ENCODE measurements at regions not wholly inside any gene's neighbourhood (a gene's known extent, or its start where the extent isn't known, plus 50 kb on each side); places are given as distances from the start of the nearest gene placed in this dataset.

DNA sequence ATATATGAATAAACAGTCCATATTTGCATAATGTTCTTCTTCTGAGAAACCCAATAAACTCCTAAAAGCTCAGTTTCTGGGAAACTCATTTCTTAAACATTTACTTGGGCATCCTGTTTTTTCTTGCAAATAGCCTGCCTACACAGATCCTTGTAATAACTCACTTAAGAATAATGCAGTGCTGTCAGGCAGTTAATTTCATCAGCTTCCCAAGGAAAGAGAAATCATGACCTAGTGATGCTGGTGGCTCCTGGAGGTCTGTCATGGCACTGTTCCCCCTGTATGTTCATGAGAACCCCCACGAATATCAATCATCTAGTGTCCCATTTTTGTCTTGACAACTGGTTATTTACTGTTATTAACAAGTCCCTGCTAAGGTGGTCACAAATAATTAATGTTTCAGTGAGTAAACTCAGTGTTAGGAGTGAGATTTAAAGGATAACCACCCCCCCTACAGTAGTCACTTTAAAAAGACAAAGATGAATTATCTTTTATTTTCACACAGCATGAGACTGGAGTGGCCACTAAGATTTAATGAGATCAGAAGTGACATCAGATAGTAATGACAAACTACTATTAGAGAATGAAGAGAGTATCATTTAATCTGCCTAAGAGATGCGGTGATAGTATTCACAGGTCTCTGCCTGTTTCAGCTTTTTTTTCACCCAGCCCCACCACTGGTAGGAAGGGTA, 279.5 kb upstream of the NECTIN3 start:
- no TSS peak for BruUV-seq (replicated peaks)
- ATAC-seq (no peak), DNase-seq (no peak)
- intact Hi-C loops (cut with micrococcal nuclease): loop anchor here (10.0 kb wide), 1 partner anchor 407 kb away; no protein-coding TSS in a partner anchor
- H3K36me3 ChIP-seq (ENCODE audit: low read depth, low read length): no peaks in the 10 kb centered on the region
- no peaks in the 10 kb centered on the region for H3F3A ChIP-seq (ENCODE audit: low read length, unreplicated experiment)
- no peak overlapping the region for H3K4me3 ChIP-seq (ENCODE audit: low read length)
- no peak overlapping the region for H2AFZ ChIP-seq (ENCODE audit: low read length)
- no peaks in the 10 kb centered on the region for H3K9me3 ChIP-seq (ENCODE audit: low read length)
- ChIA-PET CTCF (no interaction called here), POLR2A (ENCODE audit: unreplicated experiment) (interaction anchor here (0.5 kb wide), 1 partner anchor 9 kb away, joined by 3 read pairs; no protein-coding TSS in a partner anchor)
- 0 out of 2 replicates have a peak, but pooled peaks cover 8% of the 10 kb centered on the region for H3K4me1 ChIP-seq (ENCODE audit: insufficient read depth, low read length)
- no peaks in the 10 kb centered on the region for H3K27me3 ChIP-seq (ENCODE audit: low read length)
- TF ChIP-seq EZH2 (IDR thresholded peaks at IDR 0.05; ENCODE audit: low read length, unreplicated experiment) (no peak), EZH2phosphoT487 (IDR thresholded peaks at IDR 0.05; ENCODE audit: borderline replicate concordance, low read length) (no peak)
- TF ChIP-seq, protein P1, sequence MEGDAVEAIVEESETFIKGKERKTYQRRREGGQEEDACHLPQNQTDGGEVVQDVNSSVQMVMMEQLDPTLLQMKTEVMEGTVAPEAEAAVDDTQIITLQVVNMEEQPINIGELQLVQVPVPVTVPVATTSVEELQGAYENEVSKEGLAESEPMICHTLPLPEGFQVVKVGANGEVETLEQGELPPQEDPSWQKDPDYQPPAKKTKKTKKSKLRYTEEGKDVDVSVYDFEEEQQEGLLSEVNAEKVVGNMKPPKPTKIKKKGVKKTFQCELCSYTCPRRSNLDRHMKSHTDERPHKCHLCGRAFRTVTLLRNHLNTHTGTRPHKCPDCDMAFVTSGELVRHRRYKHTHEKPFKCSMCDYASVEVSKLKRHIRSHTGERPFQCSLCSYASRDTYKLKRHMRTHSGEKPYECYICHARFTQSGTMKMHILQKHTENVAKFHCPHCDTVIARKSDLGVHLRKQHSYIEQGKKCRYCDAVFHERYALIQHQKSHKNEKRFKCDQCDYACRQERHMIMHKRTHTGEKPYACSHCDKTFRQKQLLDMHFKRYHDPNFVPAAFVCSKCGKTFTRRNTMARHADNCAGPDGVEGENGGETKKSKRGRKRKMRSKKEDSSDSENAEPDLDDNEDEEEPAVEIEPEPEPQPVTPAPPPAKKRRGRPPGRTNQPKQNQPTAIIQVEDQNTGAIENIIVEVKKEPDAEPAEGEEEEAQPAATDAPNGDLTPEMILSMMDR (conservative IDR thresholded peaks at IDR 0.05; ENCODE audit: low read depth, low read length): no peak
- no peak overlapping the region for H3K4me2 ChIP-seq (ENCODE audit: low read length)
- H3K27ac ChIP-seq (ENCODE audit: low read length): no peak overlapping the region
- no peak overlapping the region for H3K9ac ChIP-seq (ENCODE audit: low read length)
- no peaks in the 10 kb centered on the region for H3K79me2 ChIP-seq (ENCODE audit: low read length)
- no peaks in the 10 kb centered on the region for H4K20me1 ChIP-seq (ENCODE audit: low read length)
- H3K9me2 ChIP-seq (replicated peaks; ENCODE audit: low read length): no peaks in the 10 kb centered on the region

DNA sequence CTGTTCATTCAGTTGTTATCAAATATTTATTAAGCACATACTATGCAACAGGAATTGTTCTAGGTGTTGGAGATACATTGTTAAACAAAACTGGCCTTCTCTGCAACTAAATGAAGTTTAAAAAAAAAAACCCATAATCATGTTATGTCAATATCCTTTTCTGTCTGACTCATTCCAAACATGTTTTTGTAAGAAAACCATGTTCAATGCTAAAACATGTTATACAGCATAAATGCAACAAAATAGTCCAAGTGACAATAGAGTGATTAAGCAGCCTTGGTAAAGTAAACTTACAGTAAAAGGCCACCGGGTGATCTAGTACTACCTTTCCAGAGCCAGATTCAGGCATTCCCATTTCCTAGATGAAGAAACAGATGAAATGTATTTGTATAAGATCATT, 278.0 kb upstream of the NECTIN3 start:
- Histone ChIP-seq H4K20me1 (ENCODE audit: low read length) (no peaks in the 10 kb centered on the region), H2AFZ (ENCODE audit: low read length) (no peak overlapping the region), H3F3A (ENCODE audit: low read length, unreplicated experiment) (no peaks in the 10 kb centered on the region), H3K79me2 (ENCODE audit: low read length) (no peaks in the 10 kb centered on the region), H3K4me1 (ENCODE audit: insufficient read depth, low read length) (0 out of 2 replicates have a peak, but pooled peaks cover 8% of the 10 kb centered on the region), H3K9ac (ENCODE audit: low read length) (no peak overlapping the region), H3K9me2 (replicated peaks; ENCODE audit: low read length) (no peaks in the 10 kb centered on the region), H3K4me2 (ENCODE audit: low read length) (no peak overlapping the region), H3K27me3 (ENCODE audit: low read length) (no peaks in the 10 kb centered on the region), H3K4me3 (ENCODE audit: low read length) (no peak overlapping the region), H3K36me3 (ENCODE audit: low read depth, low read length) (no peaks in the 10 kb centered on the region), H3K9me3 (ENCODE audit: low read length) (no peaks in the 10 kb centered on the region), H3K27ac (ENCODE audit: low read length) (no peak overlapping the region)
- ChIA-PET POLR2A (ENCODE audit: unreplicated experiment) (no interaction called here), CTCF (no interaction called here)
- TF ChIP-seq EZH2 (IDR thresholded peaks at IDR 0.05; ENCODE audit: low read length, unreplicated experiment) (no peak), EZH2phosphoT487 (IDR thresholded peaks at IDR 0.05; ENCODE audit: borderline replicate concordance, low read length) (no peak)
- TF ChIP-seq, protein P1 (conservative IDR thresholded peaks at IDR 0.05; ENCODE audit: low read depth, low read length): no peak
- peak; percentile 24; the same call in 1 of the 2 replicates for ATAC-seq
- no peak for DNase-seq
- no TSS peak for BruUV-seq (replicated peaks)
- intact Hi-C loops (cut with micrococcal nuclease): loop anchor here (10.0 kb wide), 1 partner anchor 409 kb away; no protein-coding TSS in a partner anchor

DNA sequence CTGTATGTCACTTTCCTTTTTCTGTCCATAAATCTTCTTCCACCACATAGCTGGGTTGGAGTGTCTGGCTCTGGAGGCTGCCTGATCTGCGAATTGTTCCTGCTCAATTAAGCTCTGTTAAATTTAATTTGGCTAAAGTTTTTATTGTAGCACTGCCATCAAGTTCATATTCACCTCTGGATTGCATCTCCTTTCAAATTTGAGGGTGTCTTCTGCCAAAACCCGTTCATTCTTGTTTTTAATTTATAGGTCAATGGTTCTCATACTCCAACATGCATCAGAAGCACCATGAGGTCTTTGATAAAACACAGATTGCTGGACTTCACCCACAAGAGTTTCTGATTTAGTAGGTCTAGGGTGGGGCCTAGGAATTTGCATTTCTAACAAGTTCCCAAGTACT, 276.5 kb upstream of the NECTIN3 start:
- CTCF ChIA-PET: no interaction called here

More for the DNA sequence above, 276.5 kb upstream of the NECTIN3 start:
- Histone ChIP-seq H3K9ac (ENCODE audit: low read length) (no peak overlapping the region), H2AFZ (ENCODE audit: low read length) (no peak overlapping the region), H4K20me1 (ENCODE audit: low read length) (no peaks in the 10 kb centered on the region), H3K9me2 (replicated peaks; ENCODE audit: low read length) (no peaks in the 10 kb centered on the region), H3K4me2 (ENCODE audit: low read length) (no peak overlapping the region), H3K27me3 (ENCODE audit: low read length) (no peaks in the 10 kb centered on the region), H3K9me3 (ENCODE audit: low read length) (no peaks in the 10 kb centered on the region), H3K79me2 (ENCODE audit: low read length) (no peaks in the 10 kb centered on the region), H3K4me3 (ENCODE audit: low read length) (no peak overlapping the region), H3K4me1 (ENCODE audit: insufficient read depth, low read length) (0 out of 2 replicates have a peak, but pooled peaks cover 8% of the 10 kb centered on the region), H3K36me3 (ENCODE audit: low read depth, low read length) (no peaks in the 10 kb centered on the region), H3F3A (ENCODE audit: low read length, unreplicated experiment) (no peaks in the 10 kb centered on the region), H3K27ac (ENCODE audit: low read length) (no peak overlapping the region)
- intact Hi-C loops (cut with micrococcal nuclease): loop anchor here (10.0 kb wide), 1 partner anchor 410 kb away; no protein-coding TSS in a partner anchor
- ATAC-seq (no peak), DNase-seq (no peak)
- TF ChIP-seq EZH2 (IDR thresholded peaks at IDR 0.05; ENCODE audit: low read length, unreplicated experiment) (no peak), EZH2phosphoT487 (IDR thresholded peaks at IDR 0.05; ENCODE audit: borderline replicate concordance, low read length) (no peak)
- TF ChIP-seq, protein P1 (conservative IDR thresholded peaks at IDR 0.05; ENCODE audit: low read depth, low read length): no peak
- no TSS peak for BruUV-seq (replicated peaks)
- POLR2A ChIA-PET (ENCODE audit: unreplicated experiment): no interaction called here

All from PC-3 (cell line).